NCI-H82 treated with DMSO at 0.1 percent for 48 hours (cell line): ENCODE measurements at regions not wholly inside any gene's neighbourhood (a gene's known extent, or its start where the extent isn't known, plus 50 kb on each side); places are given as distances from the start of the nearest gene placed in this dataset.
"Not testable (repeated sequence)": the region's sequence is repeated elsewhere in the genome, so short reads cannot be mapped to it uniquely, and the experiment has no call there.

ENCODE experiments used
- DNase-seq: peaks from one replicate; lab custom pipeline; 2025; ENCODE audit not compliant: unreplicated experiment; lab: John Stamatoyannopoulos, UW

GRCh38 chr12:33323823-33324222, 115.8 kb downstream of the SYT10 start:
- no peak for DNase-seq

DNA sequence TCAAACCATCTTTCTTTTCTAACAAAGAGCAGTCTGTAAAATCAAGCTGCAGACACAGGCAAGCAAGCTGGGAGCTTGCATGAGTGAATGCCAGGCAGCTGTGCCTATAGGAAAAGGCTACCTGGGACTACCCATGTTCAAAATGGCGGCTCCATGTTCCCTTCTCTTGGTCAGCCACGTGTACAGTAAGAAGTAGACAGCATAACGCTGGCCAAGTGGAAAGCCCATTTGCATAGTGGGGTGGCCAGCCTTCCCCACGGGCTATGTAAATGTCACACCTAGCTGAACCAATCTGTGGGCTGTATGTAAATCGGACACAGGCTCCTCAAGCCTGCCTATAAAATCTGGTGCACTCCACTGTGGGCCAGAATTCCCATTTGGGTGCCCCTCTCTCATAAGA, 117.1 kb downstream of the SYT10 start:
- no peak for DNase-seq

- no peak for DNase-seq
These were observed 121.9 kb downstream of the SYT10 start for GRCh38 chr12:33317746-33318145.

DNA sequence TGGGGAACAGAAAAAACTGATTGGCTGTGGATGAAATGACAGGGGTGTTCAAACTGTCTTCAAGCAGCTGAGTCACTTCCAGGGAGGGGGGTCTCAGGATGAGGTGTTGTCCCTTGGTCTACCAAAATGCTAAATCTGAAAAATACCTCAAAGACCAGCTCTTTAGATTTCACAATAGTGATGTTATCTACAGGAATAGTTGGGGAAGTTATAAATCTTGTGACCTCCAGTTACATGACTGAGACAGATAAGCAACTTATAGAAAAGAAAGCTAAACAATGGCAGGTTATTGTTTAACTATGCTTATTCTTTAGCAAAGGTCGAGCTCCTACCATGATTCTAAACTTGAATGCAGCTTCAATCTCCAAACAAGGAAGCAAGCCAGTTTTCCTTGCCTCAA, 125.4 kb downstream of the SYT10 start:
- no peak for DNase-seq

DNA sequence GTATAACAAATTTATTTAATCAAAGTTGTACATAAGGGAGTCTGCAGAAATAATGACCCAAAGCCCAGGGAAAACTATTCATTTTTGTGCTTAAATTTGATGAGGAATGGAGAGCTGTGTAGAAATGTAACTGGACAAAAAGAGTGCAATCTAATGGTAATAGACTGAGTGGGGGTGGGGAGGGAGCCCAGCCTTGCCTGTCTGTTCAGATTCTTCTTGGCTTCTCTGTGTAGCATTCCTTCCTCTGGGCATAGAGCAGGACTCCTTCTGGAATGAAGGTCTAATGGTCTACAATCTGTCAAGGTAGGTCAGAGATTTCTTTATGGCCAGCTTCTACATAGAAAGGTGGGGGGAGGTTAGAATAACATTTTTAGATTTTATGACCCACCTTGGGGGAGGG, 126.1 kb downstream of the SYT10 start:
- no peak for DNase-seq

GRCh38 chr12:33310471-33310870, 129.1 kb downstream of the SYT10 start:
- DNase-seq, result no peak

GRCh38 chr12:33304176-33304575, 135.4 kb downstream of the SYT10 start:
- DNase-seq, result no peak

GRCh38 chr12:33296529-33296928, 143.1 kb downstream of the SYT10 start:
- no peak for DNase-seq

DNA sequence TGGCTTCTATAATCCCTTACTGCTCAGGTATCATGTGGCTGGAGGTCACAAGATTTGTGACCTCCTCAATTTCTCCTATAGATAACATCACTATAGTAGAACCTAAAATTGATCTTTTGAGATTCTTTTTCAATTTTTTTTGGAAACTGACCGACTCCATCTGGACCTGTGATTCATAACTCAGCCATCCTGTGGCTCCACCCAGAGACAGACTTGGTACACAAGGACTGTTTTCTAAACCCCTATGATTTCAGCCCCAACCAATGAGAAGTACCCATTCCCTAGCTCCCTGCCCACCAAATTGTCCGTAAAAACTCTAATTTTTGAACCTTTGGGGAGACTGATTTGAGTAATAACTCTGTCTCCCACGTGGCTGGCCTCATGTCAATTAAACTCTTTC, 148.9 kb downstream of the SYT10 start:
- no peak for DNase-seq

GRCh38 chr12:33283054-33283453, 156.6 kb downstream of the SYT10 start:
- no peak for DNase-seq

DNA sequence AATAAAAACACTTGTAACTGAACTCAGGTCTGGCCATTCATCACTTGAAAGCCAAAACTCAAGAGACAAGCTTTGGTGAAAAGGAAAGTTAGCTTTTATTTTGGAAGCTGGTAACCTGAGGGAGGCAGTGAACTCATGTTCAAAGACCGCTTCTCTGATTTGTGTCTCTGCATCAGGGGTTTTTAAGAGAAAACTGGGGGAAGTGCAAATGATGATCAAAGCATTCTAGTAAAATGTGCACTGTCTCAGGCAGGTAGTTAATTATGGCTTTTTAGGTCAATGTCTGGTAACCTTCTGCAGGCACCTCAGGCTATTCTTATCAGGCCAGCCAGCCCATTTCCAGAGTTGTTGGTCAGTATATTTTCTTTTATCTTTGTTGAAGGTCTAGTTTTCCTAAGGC, 162.2 kb downstream of the SYT10 start:
- no peak for DNase-seq

- DNase-seq, result no peak
These were observed 172.0 kb downstream of the SYT10 start for GRCh38 chr12:33267641-33268040.

DNA sequence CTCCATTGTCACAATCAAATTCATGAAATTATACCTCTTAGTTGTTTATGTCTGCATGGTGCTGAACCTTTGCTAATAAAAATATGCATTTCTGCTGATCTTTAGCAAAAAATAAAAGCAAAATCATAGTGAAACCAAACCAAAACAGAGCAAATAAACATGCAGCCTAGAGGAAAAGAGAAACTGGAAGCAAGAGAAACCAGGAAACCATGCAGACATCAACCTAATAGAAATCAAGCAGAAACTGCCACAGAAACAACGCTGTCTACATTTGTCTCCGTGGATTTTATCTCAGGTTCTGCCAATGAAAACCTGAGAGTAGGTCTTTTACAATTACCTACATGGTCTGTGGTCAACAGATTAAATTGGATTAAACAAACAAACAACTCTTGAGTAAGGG, 173.7 kb downstream of the SYT10 start:
- DNase-seq, result no peak

DNA sequence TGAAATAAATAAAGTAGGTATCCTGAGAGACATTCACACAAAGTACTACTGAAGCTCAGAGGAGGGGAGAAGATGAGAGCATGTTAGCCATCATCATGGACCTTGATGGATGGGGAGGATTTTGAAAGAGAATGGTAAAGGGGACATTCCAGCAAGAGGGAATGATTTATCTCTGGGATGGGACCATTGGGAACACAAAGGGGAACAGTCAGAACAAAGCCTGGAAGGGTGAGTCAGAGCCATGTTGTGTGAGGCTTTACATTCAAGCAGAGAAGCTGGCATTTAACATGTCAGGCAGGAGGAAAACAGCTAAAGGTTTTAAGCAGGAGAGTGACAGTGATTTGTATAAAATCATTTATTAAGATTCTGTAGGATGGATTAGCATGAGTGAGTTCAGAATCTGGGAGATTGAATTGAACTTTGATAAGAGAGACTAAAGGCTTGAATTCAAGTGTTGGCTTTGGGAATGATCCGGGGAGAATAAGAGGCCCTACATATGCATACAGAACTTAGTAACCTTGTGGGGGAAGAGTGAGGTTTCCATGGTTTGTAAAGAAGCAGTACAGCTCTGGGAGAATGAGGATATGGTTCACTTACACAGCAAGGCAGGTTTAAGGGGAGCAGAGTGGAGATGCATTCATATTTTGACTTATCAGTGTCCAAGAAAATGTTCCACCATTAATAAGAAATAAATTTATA, 174.4 kb downstream of the SYT10 start:
- no peak for DNase-seq

DNA sequence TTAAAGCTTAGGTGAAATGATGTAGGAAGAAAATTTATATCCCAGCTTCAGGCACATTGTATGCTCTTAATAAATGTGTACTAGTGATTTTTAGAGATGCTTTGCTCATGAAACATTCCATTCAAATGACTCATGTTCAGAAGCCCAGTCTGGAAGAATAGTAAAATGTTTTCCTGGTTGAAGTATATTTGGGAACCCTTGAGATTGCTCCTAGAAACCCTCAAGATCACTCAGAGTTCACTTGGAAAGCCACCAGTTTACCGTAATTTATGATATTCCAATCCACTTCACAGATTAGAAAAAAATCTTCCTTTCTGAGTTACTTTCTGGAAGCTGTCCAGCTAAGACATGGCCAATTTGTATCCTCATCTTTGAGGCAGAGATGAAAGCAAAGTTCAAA, 186.4 kb downstream of the SYT10 start:
- no peak for DNase-seq

DNA sequence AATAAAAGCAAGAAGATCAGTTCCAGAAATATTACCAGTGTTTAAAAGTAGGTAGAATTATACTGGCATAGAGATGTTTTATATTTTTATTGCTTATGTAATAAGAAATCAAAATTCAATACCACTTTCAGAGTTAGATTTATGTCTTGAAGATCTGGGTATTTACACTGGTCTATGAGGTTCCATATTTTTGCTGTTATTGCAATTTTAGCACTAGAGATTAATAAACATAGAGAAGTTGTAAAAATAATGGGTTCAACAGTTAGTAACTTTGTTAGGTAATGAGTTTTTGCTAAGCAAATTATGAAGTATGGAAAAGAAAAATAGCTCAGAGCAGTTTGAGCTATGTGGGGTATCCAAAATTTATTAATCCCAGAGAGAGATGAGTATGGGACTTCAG, 188.1 kb downstream of the SYT10 start:
- no peak for DNase-seq

DNA sequence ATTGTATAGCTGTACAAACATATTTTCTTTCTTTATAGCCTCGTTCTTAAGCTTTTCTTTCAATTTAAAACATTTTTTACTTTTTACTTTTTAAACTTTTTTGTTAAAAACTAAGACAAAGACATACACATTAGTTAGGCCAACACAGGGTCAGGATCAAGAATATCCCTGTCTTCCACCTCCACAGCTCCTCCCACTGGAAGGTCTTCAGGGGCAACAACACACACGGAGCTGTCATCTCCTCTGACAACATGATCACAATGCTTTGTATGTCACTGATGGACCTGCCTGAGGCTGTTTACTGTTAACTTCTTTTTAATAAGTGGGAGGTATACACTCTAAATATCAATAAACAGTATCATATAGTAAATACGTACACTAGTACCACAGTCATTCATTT, 191.3 kb downstream of the SYT10 start:
- DNase-seq, result no peak

- DNase-seq, result no peak
These were observed 192.0 kb downstream of the SYT10 start for GRCh38 chr12:33247625-33248024.

GRCh38 chr12:33245434-33245833, 194.2 kb downstream of the SYT10 start:
- DNase-seq, result no peak

DNA sequence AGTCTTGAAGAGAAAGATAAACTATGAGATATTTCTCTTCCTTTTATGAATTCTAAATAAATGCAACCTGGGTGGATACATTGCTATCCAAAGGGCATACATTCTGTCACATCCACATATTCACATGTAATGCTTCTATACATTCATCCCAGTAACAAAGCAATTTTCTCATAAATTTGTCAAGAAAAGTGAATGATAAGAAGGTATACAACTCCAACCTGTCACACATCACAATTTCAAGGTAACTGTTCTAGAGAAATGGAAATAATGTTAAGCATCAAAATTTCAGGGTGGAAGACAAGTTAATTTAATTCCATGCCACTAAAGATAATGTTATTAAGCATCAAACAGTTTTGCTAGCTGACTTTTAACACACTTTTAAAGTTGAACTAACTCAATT, 212.9 kb downstream of the SYT10 start:
- DNase-seq, result no peak

DNA sequence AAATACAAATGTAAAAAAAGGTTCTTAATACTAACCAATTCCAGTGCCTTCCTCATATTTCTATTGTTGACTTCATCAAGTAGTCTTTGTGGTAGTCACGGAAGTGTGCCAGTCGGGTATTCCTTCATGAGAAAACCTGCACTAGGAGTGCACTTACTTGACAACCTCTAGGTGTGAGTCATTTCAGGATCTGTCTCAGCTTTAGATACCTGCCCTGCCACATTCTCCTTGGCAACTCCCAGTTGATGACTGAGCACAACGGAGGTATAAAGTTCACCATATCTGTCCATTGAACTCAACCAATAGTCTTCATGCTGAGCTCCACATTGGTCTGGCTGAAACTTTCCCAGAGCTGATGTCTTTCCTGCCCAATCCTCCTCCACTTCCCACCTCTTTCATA, 215.7 kb downstream of the SYT10 start:
- no peak for DNase-seq

DNA sequence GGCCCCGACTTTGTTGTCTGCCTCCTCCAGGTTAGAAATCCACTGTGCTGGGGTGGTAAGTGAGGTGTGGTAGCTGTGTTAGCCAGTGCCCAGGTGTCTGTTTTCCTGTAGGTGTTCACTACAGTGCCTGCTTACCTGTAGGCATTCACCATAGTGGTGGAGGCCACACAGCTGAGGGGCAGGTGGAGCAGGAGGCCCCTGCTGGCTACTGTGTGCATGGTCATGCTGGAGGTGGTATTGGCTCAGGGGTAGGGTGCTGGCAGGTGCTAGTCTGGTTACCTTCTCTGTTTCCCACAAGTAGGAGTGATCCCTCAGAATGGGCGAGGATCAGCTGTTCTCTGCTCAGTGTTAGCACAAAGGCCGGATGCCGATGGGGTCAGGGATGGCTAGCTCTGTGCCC, 217.3 kb downstream of the SYT10 start:
- no peak for DNase-seq

GRCh38 chr12:33205981-33206380, 233.6 kb downstream of the SYT10 start:
- DNase-seq, result no peak

DNA sequence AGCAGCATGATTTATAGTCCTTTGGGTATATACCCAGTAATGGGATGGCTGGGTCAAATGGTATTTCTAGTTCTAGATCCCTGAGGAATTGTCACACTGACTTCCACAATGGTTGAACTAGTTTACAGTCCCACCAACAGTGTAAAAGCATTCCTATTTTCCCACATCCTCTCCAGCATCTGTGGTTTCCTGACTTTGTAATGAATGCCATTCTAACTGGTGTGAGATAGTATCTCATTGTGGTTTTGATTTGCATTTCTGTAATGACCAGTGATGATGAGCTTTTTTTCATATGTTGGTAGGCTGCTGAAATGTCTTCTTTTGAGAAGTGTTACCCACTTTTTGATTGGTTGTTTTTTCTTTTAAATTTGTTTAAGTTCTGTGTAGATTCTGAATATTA, 245.2 kb downstream of the SYT10 start:
- not testable (repeated sequence) for DNase-seq
